ENCODE measurements at regions not wholly inside any gene's neighbourhood (a gene's known extent, or its start where the extent isn't known, plus 50 kb on each side); places are given as distances from the start of the nearest gene placed in this dataset.
A peak's percentile ranks its signal among the peaks of the same experiment; 100 is the strongest.

DNA sequence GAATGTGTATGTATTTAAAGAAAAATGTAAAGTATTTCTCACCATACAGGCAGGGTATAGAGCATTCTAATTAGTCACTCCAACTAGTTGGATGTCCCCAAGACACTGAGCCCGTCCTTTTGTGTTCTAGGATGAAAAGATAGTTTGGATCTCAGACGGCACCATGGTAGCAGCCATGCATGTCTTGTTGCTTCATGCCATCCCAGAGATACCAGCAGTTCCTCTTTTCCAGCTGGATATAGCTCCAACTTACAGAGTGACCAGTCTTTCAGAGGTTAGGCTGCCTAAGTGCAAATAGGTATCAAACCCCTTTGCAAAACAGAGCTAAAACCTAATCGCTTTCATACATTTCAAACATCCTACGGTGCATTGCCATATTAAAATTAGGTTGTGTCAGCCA lies 275.3 kb downstream of the MTX2 start:
- peaks cover 30% of the 10 kb centered on the region for H3K27me3 Mint-ChIP-seq

DNA sequence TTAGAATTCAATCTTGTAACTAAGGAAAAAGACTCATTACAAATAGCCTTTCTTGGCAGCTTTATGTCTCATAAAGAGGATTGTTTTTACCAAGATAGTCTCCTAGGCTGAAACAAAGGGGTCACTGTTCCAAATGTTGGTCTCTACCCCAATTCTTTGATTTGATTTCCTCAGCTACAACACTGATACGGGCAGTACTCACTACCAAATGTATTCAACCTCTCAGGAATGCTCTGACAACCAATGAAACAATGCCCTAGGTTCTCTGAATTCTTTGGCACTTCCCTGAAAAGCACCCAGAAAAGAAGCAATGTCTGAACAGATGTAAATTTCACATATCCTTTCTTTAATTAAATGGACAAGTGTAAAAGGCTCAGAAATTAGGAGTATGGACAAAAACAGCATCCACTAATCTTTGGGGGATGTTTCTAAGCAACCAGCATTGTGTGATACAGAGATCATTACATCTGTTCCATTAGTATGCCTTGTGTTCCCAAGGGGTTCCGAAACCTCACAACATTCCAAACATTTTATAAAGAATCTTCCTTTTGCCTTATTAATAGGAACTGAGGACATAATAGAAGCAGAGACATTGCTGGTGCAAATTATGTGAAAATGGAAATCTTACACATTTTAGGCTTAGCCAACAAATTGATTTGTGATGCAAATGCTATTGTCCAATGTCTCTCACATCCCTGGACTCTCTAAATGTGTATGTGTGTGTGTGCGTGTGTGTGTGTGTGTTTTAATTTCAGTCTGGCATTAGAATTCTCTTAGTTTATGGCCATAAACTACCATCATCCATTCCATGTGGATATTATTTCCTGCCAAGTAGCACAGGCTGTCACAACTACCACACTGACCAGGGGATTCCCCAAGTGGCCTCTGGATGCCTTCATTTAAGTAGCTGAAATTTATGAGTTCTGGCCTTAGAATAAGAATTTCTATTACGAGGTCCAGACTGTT lies 276.0 kb downstream of the MTX2 start:
- no peak for DNase-seq
- H3K36me3 Mint-ChIP-seq (ENCODE audit: low read depth) = no peaks in the 10 kb centered on the region

More for the DNA sequence above, 275.3 kb downstream of the MTX2 start:
- Mint-ChIP-seq H3K27ac (no peak overlapping the region), H3K4me3 (no peak overlapping the region), H3K36me3 (ENCODE audit: low read depth) (no peaks in the 10 kb centered on the region), H3K4me1 (no peaks in the 10 kb centered on the region), H3K9me3 (no peaks in the 10 kb centered on the region)
- no peak for DNase-seq
- no peak for ATAC-seq

DNA sequence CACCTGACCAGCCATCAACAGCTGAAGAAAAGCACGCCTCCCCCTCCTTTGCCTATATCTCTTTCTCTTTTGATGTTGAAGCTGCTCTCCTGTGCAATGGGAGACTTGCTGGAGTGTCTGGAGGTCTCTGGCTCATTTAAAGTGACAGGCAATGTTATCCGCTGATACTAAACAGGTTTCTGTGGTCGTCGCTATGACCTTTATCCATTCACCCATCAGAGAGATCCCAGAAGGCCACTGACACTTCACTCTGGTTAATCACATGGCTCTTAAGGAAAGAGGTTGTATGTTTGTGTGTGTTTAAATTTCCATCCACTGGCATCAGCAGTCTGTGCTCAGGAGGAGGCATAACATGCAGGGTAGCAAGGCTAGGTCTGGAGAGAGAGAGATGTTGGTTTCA lies 277.3 kb downstream of the MTX2 start:
- Mint-ChIP-seq H3K4me3 (no peak overlapping the region), H3K4me1 (no peaks in the 10 kb centered on the region), H3K27me3 (peaks cover 26% of the 10 kb centered on the region), H3K36me3 (ENCODE audit: low read depth) (no peaks in the 10 kb centered on the region), H3K27ac (no peak overlapping the region), H3K9me3 (no peaks in the 10 kb centered on the region)
- no peak for DNase-seq
- ATAC-seq = no peak

More for the DNA sequence above, 276.0 kb downstream of the MTX2 start:
- Mint-ChIP-seq H3K27ac (no peak overlapping the region), H3K4me1 (no peaks in the 10 kb centered on the region), H3K9me3 (no peaks in the 10 kb centered on the region), H3K4me3 (no peak overlapping the region), H3K27me3 (peaks cover 25% of the 10 kb centered on the region)
- ATAC-seq = no peak

GRCh38 chr2:176552501-176553135 lies 283.4 kb downstream of the MTX2 start:
- H3K36me3 Mint-ChIP-seq (ENCODE audit: low read depth) = no peaks in the 10 kb centered on the region
- no peak overlapping the region for H3K27ac Mint-ChIP-seq
- ATAC-seq (no peak), DNase-seq (no peak)
- H3K4me3 Mint-ChIP-seq = no peak overlapping the region
- H3K27me3 Mint-ChIP-seq = peaks cover 39% of the 10 kb centered on the region
- H3K9me3 Mint-ChIP-seq = no peaks in the 10 kb centered on the region
- H3K4me1 Mint-ChIP-seq = peaks cover 11% of the 10 kb centered on the region

- ATAC-seq (peak; percentile 70), DNase-seq (peak; percentile 39)
- Mint-ChIP-seq H3K9me3 (no peaks in the 10 kb centered on the region), H3K36me3 (ENCODE audit: low read depth) (no peaks in the 10 kb centered on the region), H3K4me1 (peaks cover 11% of the 10 kb centered on the region), H3K27me3 (peaks cover 37% of the 10 kb centered on the region), H3K4me3 (peak overlapping the region; percentile 74), H3K27ac (no peak overlapping the region)
These were observed 284.5 kb downstream of the MTX2 start for GRCh38 chr2:176553685-176554100.

DNA sequence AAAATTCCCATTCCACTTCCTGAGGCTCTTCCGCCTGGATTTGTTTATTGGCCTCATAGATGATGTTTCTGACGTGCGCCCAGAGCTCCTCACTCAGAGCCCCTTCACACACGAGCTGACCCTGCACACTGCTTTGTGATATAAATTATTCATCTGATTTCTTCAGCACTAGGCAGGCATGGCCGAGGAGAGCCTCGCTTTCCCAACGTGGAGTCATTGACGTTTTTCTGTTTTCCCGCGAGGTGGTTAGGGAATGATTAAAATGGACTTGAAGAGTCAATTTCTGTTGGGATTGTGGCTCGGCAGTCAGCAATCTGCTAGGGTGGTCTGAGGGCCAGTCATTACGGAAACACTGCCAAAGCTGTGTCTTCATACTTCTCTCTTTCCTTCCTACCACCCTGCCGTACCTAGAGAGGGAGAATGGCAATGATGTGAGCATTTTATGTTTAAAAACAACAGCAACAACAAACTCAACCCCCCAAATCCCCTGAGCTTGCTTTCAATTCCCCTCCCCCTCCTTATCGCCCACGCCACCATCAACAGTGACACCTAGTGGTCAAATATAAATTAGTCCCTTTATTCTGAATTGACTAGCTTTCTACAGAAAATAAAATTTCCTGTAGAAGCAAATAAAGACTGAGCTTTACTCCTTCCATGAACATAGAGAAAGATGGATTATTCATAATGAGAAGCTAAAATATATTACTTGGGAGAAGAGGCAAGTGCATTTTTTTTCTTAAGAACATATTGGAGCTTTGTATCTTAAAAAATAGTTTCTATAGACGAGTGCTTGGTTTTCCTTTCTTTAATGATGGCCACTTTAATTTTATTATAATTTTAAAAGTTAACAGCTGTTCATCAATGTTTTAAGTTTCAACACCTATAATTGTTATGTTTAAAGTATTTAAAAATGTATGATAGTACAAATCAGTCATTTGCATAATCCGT lies 285.1 kb downstream of the MTX2 start:
- peak; percentile 33 for ATAC-seq
- H3K4me3 Mint-ChIP-seq = peak overlapping the region; percentile 74
- H3K36me3 Mint-ChIP-seq (ENCODE audit: low read depth) = no peaks in the 10 kb centered on the region
- no peaks in the 10 kb centered on the region for H3K9me3 Mint-ChIP-seq
- peak; percentile 22 for DNase-seq
- peaks cover 37% of the 10 kb centered on the region for H3K27me3 Mint-ChIP-seq
- peak overlapping the region; percentile 19 for H3K27ac Mint-ChIP-seq
- peaks cover 11% of the 10 kb centered on the region for H3K4me1 Mint-ChIP-seq

DNA sequence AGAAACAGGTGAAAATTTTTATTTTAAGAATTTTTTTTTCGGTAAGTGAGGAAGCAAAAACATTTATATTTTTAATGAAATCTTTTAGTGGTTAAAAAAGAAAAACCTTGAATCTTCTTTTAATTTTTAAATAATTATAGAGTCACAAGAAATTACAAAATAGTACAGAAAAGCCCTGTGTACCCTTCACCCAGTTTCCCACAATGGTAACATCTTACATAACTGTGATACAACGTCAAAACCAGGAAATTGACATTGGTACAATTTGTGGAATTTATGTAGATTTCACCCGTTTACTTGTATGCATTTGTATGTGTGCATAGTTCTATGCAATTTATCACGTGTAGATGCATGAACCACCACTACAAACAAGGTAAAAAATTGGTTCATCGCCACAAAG lies 285.9 kb downstream of the MTX2 start:
- DNase-seq = no peak
- Mint-ChIP-seq H3K4me3 (no peak overlapping the region), H3K27me3 (peaks cover 41% of the 10 kb centered on the region), H3K36me3 (ENCODE audit: low read depth) (no peaks in the 10 kb centered on the region), H3K4me1 (peaks cover 11% of the 10 kb centered on the region), H3K9me3 (no peaks in the 10 kb centered on the region), H3K27ac (no peak overlapping the region)
- no peak for ATAC-seq

DNA sequence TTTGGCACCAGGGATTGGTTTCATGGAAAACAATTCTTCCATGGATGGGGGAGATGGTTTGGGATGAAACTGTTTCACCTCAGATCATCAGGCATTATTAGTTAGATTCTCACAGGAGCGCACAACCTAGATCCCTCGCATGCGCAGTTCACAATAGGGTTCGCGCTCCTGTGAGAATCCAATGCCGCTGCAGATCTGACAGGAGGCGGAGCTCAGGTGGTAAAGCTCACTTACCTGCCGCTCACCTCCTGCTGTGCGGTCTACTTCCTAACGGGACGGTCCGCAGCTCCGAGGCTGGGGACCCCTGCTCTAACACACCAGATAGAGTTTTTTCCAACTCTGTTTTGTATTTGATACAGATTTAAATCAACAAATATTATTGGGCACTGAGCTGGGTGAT lies 286.5 kb downstream of the MTX2 start:
- peaks cover 45% of the 10 kb centered on the region for H3K27me3 Mint-ChIP-seq
- ATAC-seq = no peak
- no peak overlapping the region for H3K4me3 Mint-ChIP-seq

GRCh38 chr2:176556373-176556772 lies 287.1 kb downstream of the MTX2 start:
- no peak for ATAC-seq

More for the DNA sequence above, 286.5 kb downstream of the MTX2 start:
- peaks cover 11% of the 10 kb centered on the region for H3K4me1 Mint-ChIP-seq
- no peak for DNase-seq
- no peaks in the 10 kb centered on the region for H3K36me3 Mint-ChIP-seq (ENCODE audit: low read depth)
- H3K9me3 Mint-ChIP-seq = no peaks in the 10 kb centered on the region
- no peak overlapping the region for H3K27ac Mint-ChIP-seq

DNA sequence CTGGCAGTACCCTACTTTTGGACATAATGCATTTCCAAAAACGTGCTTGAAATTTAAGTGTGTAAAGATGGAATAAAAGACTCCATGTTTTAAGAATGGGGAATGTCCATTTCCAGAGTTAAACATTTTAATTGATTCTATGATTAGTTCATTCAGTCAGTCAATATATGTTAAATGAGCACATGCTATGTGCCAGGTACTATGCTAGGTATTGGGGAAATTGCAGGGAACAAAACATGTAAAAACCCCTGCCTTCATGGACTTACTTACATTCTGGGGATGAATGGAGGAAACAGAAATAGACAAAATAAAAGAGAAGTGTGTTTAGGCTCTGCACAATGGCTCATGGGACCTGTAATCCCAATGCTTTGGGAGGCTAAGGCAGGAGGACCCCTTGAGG lies 288.6 kb downstream of the MTX2 start:
- Mint-ChIP-seq H3K27me3 (peaks cover 49% of the 10 kb centered on the region), H3K4me1 (peaks cover 11% of the 10 kb centered on the region), H3K27ac (no peak overlapping the region), H3K9me3 (no peaks in the 10 kb centered on the region), H3K36me3 (ENCODE audit: low read depth) (no peaks in the 10 kb centered on the region), H3K4me3 (no peak overlapping the region)
- DNase-seq (no peak), ATAC-seq (no peak)

More at GRCh38 chr2:176556373-176556772, 287.1 kb downstream of the MTX2 start:
- H3K27ac Mint-ChIP-seq = no peak overlapping the region
- H3K4me1 Mint-ChIP-seq = peaks cover 11% of the 10 kb centered on the region
- no peaks in the 10 kb centered on the region for H3K36me3 Mint-ChIP-seq (ENCODE audit: low read depth)
- H3K9me3 Mint-ChIP-seq = no peaks in the 10 kb centered on the region
- no peak for DNase-seq
- H3K4me3 Mint-ChIP-seq = no peak overlapping the region
- peaks cover 46% of the 10 kb centered on the region for H3K27me3 Mint-ChIP-seq

GRCh38 chr2:176558574-176559140 lies 289.4 kb downstream of the MTX2 start:
- peaks cover 8% of the 10 kb centered on the region for H3K4me1 Mint-ChIP-seq
- no peak overlapping the region for H3K4me3 Mint-ChIP-seq
- ATAC-seq = no peak
- H3K9me3 Mint-ChIP-seq = no peaks in the 10 kb centered on the region
- peaks cover 46% of the 10 kb centered on the region for H3K27me3 Mint-ChIP-seq
- no peak overlapping the region for H3K27ac Mint-ChIP-seq
- DNase-seq = no peak
- H3K36me3 Mint-ChIP-seq (ENCODE audit: low read depth) = no peaks in the 10 kb centered on the region

DNA sequence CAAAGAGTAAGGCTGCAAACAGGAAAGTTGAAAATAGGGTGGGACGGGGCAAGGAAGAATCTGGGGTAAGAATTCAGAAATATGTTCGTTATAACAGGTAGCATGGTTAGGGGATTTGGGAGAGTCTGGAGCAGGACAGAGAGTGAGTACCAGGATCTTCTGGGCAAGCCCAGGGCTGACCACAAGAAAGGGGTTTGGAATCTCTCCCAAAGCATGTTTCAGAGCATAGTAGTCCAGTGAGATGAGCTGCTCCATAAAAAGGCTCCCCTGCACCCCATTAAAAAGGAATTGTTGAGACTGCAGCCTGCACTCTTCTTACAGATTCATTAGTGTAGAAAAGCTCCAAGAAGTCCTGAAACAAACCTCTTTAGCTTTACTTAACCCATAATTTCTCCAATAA lies 291.1 kb downstream of the MTX2 start:
- ATAC-seq = no peak
- no peaks in the 10 kb centered on the region for H3K36me3 Mint-ChIP-seq (ENCODE audit: low read depth)
- DNase-seq = no peak
- H3K27me3 Mint-ChIP-seq = peaks cover 43% of the 10 kb centered on the region
- H3K9me3 Mint-ChIP-seq = no peaks in the 10 kb centered on the region
- H3K4me1 Mint-ChIP-seq = no peaks in the 10 kb centered on the region
- H3K4me3 Mint-ChIP-seq = no peak overlapping the region
- H3K27ac Mint-ChIP-seq = no peak overlapping the region

- no peak overlapping the region for H3K27ac Mint-ChIP-seq
- no peaks in the 10 kb centered on the region for H3K9me3 Mint-ChIP-seq
- DNase-seq (no peak), ATAC-seq (no peak)
- no peaks in the 10 kb centered on the region for H3K4me1 Mint-ChIP-seq
- no peak overlapping the region for H3K4me3 Mint-ChIP-seq
- peaks cover 42% of the 10 kb centered on the region for H3K27me3 Mint-ChIP-seq
- no peaks in the 10 kb centered on the region for H3K36me3 Mint-ChIP-seq (ENCODE audit: low read depth)
These were observed 292.5 kb downstream of the MTX2 start for GRCh38 chr2:176561706-176562105.
